Right lobe of liver (tissue), 4 donors: ENCODE measurements at regions not wholly inside any gene's neighbourhood (a gene's known extent, or its start where the extent isn't known, plus 50 kb on each side); places are given as distances from the start of the nearest gene placed in this dataset.

Experiments used
- CTCF ChIP-seq, 4 donors: fragments of 200-600 bp in 3 of 4; fragments of 450-650 bp in 1 of 4; IDR thresholded peaks; one replicate each; pipeline versions ENCODE4 v1.5.1 to v1.8.0; 2016 to 2022; ENCODE audit warnings: antibody characterized with exemption in 4 of 4, mild to moderate bottlenecking in 2 of 4
- POLR2A ChIP-seq: fragments of 450-650 bp; IDR thresholded peaks from one replicate; pipeline ENCODE4 v1.6.1; 2017; ENCODE audit warnings: antibody characterized with exemption, mild to moderate bottlenecking
- donor health status: DM: no; HTN: no; CAD: no.
- donor health status: DM: no; HTN: no; CAD: no.
- donor health status: DM: no; HTN: yes; CAD: no.

- no peak for TF ChIP-seq CTCF (IDR thresholded peaks at IDR 0.05)
- no peak for TF ChIP-seq POLR2A
These were observed 224.2 kb upstream of the IRX3 start for GRCh38 chr16:54510685-54511221.
